HT-29 (cell line): ENCODE measurements at regions not wholly inside any gene's neighbourhood (a gene's known extent, or its start where the extent isn't known, plus 50 kb on each side); places are given as distances from the start of the nearest gene placed in this dataset.

ENCODE experiments used
- DNase-seq: peaks from one replicate; pipeline ENCODE4 v3.0.0-alpha.2; 2015; ENCODE audit warnings: low spot score

DNA sequence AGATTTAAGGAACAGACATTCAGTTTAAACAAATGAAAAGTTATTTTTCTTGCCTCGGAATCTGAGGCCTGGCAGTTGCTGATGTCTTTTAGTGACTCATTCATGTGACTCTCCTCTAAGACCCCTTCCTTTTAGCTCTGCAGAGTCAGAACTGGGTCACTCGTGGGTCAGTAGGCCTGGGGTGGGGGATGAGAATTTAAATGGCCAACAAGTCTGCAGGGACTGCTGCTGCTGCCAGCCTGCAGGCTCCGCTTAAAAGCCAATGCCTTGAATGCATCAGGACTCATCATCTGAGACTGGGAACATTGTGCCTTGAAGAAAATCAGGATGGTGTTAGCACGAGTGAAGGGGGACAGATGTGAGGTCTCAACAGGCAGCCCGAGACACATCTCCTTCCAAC, 404.3 kb downstream of the CDH26 start:
- DNase-seq, result no peak

DNA sequence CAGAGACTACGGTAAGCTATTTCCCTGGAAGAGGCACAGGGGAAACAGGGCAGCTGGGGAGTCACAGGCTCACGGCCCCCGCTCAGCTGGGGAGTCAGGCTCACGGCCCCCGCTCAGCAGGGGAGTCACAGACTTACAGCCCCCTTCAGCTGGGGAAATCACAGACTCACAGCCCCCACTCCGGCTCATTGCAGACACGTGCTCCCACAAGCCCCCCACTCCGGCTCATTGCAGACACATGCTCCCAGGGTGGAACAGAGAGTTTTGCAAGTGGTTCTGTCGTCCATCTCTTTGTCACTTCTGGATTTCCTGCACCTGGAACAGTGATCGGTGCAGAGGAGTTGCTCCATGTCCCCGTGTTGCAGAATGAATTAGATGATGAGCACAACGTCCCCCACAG, 405.5 kb downstream of the CDH26 start:
- DNase-seq, result no peak

DNA sequence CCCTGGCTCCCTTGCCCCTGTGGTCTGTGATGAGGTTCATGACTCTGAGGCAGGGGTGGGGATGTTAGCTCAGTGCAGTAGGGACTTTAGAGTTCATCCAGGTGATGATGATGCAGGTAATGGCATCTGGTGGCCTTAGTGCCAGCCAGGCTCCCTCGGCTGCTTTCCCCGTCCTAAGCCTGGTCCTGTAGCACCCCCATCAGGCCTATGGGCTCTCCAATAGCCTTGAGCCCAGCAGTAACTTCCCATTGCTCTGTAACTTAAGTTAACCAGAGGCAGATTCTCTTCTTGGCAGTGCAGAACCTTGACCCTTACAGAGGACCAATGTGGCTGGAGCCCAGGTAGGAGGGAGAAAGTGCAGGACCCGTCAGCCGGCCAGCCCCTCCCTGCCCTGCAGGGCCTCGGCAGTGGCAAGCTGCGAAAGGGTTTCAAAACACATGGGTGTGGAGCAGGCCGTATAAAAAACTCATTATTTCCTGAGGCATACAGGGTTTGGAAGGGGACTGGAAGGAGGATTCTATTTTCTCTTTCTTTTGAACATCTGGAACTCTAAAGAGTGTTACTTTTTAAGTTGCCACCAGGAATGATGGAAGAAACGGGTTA, 406.9 kb downstream of the CDH26 start:
- peak; percentile 22 for DNase-seq

DNA sequence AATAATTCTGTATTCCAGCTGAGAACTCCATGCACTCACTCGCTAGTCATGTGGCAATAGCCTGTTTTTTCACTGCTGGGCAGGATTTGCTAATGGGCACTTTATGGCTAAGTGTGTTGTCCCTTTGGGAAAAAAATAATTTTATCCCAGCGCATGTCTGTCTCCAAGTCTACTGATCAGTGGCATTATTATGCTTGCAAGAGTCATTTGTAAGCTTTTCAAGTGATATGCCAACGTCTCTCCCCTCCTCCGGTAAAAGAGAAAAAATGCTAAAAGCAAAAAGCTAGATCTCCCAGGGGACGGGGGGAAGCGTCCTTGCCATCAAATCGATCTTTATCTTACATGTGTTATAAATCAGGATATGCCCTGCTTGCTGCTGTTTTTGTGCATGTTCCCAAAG, 407.7 kb downstream of the CDH26 start:
- no peak for DNase-seq

DNA sequence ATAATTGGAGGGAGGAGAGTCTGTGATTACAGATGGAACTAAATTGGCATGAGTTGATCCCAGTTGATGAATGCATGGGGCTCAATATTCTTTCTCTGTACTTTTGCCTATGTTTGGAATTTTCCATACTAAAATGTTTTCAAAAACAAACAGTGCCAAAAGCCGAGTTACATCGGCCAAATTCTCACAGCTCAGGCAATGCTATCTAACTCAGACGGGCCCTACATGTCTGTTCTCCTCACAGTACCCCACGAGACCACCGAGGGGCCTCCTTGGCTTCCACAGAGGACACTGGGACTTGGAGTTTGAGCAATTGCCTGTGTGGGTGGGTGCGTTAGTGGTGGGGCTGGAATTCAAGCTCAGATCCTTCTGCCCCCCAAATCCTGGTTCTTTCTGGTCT, 413.2 kb downstream of the CDH26 start:
- DNase-seq, result no peak

DNA sequence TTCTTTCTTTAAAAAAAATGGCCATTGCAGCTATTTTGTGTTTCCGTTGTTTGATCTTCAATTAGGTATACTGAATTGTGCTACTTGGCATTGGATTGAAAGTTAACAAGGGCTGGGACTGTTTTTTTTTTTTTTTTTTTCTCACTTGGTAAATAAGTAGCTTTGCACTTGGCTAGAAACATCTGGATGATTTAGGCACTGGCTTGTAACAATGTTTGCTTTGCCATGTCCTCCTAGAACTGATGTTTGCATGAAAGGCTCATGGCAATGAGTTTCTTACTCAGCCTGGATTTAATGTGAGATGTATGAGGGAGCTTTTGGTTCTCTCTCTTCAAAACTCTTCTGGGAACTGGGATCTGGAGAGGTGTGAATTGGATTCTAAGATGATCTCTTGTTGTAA, 414.1 kb downstream of the CDH26 start:
- no peak for DNase-seq

DNA sequence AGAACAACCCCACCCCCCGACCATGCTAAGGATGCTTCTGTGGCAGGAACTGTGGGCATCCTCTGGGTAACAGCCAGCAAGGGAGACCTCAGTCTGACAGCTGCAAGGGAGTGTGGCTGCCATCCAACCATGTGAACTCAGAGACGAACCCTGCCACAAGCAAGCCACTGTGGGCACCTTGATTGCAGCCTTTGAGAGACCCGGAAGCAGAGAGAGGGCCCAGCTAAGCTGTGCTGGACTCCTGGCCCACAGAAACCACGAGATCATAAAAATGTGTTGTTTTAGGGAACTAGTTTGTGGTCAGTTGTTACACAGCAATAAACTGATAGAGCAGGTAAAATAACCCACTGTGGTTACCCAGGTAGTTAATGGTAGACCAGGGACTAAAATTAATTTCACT, 414.6 kb downstream of the CDH26 start:
- peak; percentile 13 for DNase-seq

DNA sequence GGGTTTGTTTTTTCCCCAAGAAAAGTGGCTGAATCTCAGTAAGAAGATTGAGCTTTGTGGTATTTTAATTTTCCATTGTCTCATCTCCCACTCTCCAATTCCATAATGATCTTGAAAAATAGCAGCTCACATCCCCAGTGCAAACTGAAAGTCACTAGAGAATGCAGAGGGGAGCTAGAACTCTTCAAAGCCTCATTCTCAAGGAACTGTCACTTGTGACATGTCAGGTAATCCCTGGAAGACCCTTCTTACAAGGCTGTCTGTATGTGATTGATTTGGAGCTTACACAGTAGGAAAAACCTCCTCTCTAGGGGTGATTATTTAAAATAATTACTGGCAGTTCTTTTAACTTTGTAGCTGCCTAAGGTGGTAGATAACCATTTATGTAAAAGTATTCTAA, 420.4 kb downstream of the CDH26 start:
- DNase-seq, result no peak

DNA sequence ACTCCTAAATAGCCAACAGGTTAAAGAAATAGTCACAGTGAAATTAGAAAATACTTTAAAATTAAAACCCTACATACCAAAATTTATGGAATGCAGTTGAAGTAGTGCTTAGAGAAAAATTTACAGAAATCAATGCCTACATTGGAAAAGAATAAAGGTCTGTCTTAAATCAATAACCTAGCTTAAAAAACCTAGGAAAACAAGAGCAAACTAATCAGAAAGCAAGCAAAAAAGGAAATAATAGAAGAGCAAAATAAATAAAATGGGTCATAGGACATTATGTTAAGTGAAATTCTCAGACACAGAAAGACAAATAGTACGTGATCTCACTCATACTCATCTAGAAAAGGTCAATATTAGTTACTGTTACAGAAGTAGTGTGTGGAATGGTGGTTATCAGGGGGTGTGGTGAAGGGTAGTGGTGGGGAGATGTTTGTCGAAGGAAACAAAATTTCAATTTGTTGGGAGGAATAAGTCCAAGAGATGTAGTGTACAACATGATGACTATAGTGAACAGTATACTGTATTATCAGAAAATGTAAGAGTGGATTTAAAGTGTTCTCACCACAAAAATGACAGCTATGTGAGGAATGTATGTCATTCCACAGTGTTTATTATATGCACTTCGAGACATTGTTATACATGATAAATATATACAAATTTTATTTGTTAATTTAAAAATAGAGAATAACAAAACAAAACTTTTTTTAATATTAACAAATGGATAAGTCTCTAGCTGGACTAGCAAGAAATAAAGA, 423.6 kb downstream of the CDH26 start:
- DNase-seq, result no peak

DNA sequence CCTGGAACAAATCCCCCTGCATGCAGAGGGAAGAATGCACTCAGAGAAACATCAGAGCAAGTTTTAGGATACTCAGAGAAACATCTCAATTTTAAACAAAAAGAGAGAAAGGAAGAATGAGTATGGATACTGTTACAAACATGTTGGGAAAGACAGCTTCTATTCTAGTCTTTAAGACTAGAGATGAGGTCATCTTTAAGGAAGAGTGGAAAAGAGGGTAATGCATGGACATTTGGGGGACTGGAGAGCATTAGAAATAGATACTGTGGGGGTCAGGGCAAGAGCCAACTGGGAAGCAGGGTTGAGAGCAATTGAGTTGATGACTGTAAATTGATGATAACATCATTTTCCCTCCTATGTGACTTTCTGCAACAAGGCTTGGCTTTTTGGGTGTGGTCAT, 431.2 kb downstream of the CDH26 start:
- no peak for DNase-seq

DNA sequence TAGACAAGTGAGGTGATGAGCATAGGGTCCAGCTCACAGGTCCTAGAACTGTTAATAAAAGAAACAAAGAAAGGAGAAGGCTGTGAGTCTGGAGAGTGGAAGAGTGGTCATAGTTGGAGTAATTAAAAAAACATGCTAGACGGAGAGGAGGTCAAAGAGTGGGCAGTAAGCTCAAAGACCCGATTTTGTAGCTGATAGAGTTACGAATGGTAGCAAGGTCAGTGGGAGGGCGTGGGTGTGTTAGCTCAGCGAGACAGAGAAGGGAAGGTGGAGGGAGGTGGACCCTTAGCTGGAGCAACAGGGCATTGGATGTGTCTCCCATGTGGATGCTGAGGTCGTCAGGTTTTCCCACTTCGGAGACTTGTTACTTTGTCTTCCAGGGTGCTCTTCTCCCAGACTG, 431.7 kb downstream of the CDH26 start:
- DNase-seq, result no peak

DNA sequence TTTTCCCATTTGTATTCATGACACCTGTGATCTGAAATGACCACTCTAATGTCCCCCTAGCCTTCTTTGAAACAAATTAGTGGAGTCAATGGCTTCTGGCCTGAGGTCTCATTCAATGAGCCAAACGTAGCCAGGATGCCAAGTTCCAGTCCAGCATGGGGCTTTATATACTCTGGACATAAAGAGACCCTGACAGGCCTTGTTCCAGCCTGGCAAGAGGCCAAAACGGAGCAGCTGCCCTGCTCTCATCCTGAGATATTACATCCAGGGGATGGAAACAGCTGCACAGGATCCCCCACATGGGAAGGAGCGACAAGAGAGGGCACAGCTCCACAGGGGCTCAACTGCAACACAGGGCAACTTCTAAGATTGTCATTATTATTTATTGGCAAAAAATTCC, 437.8 kb downstream of the CDH26 start:
- no peak for DNase-seq

DNA sequence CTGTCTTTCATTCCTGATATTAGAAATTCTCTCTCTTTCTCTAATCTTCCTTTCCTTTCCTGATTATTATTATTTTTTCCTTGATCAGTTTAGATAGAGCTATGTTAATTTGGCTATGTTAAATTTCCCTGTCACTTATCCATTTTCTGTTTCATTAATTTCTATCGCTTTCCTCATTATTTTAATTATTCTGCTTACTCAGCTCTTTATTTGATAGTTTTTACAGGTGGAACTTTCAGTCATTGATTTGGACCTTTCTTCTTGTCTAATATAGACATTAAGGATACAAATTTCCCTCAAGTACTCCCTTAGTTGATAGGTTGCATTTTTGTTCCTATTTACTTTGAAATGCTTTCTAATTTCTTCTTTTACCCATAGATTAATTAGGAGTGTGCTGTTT, 442.3 kb downstream of the CDH26 start:
- DNase-seq, result no peak

DNA sequence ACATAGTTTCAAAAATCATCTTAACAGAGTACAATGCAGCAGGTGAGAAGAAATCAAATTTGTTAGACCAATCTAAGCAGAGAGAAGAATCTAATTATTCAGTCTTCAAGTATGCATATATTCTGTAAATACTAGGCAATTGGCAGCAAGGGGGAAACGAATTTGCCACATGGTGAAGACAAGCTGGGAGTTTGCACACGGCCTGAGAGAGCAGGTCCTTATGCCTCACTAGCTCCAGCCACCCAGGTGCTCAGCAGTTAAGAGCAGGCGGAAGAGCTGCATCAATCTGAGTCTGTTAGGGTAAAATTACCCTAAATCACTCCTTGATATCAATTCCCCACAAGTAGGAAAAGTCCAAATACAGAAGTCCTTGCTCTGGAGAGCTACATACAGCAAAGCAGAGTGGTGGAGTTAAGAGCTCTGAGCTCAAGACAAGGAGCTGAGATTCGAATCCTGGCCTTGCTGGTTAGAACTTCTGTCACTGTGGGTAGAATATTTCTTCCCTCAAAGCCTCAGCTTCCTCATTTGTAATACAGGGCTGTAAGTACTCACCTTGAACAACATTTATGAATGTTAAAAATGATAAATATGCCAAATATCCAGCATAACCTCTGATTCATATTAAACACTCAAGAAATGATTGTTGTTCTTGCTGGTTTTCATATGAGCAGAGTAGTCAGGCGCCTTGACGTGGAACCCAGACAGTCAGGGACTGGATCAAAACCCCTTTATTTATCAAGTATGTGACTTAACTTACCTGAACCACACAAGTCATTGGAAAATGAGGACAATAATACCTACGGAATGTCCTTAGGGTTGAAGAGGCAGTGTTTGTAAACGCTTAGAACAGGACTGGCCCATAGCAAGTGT, 444.2 kb downstream of the CDH26 start:
- no peak for DNase-seq

DNA sequence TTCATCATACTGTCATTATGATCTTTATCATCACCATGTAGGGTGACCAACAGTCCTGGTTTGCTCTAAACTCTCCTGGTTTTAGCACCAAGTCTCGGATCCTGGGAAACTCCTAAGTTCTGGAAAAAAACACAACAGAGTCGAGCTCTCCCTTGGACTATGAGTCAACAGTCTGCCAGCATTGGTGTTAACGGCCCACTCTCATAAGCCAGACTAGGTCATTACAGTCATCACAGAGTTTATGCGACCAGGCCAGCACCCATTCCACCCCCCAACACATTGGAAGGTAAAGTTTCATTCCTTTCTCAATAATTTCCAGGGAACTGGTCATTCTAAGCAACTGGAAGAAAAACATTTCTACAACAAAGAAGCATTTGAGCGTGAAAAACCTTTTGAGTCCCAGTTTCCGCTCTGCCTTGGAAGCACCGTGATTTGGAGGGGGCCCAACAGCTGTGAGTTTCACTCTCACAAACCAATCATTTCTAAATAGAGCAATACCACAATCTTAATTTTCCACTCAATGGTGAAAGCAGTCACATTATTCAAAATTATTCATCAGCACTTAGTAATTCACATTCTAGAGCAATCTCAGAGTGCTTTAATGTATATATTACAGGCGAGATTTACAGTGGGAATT, 445.0 kb downstream of the CDH26 start:
- no peak for DNase-seq

DNA sequence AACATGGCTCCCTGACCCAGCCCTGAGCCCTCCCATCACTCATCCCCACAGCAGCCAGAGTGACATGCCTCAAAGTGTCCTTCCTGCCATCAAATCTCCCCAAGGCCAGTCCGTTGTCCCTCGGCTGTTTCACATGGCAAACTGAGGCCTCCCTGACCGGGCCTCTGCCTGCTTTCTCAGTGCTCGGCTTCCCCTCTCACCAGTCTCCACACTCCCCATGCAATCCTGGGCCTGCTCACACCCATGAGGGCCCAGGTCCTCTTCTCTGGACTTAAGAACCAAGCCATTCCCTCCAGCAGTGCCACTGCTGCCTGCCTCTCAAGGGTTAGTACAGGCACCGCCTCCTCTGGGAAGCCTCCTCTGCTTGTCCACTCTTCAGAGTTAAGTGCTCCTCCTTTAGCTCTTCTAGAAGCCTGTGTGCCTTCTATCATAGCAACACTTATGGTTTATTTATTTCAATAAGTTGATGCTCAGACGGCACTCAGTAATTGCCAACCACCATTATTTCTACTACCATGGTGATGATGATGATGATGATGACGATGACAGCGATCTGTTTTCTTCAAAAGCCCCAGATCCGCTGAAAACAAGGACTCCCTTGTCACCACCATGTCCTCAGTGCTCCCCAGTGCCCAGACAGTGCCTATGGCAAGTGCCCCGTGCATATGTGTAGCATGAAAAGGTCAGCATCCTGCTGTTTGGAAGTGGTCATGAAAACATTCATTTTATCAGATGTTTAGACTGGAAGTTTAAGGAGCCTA, 449.0 kb downstream of the CDH26 start:
- no peak for DNase-seq

DNA sequence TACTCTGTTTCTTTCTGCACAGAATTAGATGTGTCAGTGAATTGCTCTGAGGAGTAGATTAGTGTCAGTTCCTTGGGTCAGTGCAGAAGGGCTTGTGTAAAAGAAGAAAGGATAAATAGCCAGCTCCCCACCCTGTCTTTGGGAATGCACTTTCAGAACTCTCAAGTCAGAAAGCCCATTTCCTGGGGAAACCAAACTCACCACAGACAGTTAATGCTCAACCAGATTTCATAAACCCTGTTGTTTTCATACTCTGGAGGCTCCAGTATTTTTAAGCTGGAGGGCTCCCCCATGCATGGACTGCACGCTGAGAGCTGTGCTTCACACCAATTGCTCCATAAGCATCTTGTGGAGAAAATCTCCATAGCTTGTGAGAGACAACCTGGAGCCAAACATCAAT, 449.7 kb downstream of the CDH26 start:
- DNase-seq, result no peak

DNA sequence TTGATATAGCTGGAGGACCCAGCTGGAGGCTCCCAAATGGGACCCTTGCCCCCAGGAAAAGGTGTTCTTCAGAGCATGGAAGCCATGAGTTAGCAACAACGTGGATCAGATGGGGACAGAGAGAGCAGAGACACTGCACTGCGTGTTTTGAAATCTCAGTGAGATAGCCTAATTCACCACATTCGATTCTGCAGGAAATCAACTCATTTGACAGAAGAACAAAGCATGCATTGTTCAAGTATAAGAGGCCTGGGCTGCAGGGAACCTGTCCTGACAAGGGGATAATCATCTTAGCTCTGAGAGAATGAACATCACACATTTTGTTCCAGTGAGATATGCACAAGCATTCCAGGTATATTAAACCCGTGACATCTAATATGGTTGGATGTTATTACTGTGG, 450.2 kb downstream of the CDH26 start:
- no peak for DNase-seq

DNA sequence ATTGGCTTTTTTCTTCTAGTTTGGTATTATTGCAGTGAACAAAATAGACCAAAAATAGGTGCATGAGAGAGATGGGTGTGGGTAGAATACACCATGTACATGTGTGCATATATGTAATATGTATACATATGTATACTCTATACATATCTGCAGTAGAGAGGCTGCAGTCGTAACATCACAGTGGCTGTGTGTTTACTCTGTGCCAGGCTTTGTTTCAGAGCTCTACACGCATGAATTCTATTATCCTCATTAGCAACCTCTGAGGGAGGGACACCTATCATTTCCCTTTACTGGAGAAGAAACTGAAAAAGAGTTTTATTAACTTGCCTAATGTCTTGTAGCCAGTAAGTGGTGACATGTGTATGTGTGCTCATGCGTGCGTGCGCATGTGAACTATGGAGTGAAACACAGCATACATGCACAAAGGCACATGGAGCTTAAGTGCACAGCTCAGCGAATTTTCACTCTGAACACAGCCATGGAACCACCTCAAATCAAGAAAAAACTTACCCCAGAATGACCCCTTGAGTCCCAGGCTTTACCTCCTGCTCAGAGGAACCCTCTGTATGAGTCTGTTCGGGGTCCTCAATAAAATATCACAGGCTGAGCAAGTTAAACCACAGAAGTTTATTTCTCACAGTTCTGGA, 452.5 kb downstream of the CDH26 start:
- no peak for DNase-seq

DNA sequence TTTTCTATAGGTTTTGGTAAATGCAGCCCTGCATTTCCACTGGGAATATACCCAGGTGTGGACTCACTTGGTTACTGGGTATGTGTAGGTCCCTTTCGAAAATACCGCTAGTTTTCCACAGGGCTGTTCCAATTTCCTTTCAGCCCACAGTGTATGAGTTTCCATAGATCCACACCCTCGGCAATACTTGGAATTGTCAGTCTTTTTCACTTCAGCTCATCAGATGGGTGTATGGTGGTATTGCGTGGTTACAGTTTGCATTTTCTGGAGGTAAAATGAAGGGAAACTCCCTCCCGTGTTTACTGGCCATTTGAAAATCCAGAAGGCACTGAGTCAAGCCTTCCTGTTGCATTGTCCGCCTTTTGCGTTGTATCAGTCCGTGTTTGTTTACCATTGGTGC, 453.6 kb downstream of the CDH26 start:
- DNase-seq, result no peak

DNA sequence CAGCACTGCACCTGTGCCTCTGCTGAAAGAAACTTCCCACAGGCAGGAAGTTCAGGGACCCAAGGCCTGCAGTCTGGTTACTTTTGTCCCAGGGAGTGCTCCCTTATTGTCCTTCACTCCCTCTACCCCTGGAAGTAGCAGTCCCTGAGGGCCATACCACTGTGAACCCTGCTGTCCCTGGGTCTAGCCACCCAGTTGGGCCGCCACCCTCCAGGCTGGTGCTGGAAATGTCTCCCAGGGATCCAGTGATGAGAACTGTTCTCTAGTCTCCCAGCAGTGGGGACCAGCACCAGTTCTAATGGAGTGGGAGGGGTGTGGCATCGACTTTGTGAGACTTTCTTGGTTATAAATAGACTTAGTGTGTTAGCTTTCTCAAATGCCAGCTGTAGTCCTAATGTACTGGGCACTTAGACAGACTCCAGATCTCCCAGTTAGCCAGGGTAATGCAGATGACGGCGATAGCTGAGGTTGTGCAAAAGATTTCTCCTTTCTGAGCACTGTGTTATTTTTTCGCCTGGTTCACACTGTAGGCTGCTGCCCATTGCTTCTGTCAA, 462.5 kb downstream of the CDH26 start:
- DNase-seq, result no peak
